IMR-90 (cell line): ENCODE measurements at regions not wholly inside any gene's neighbourhood (a gene's known extent, or its start where the extent isn't known, plus 50 kb on each side); places are given as distances from the start of the nearest gene placed in this dataset.

Source experiments
- CHD1 ChIP-seq: IDR thresholded peaks from 2 replicates; pipeline ENCODE4 v1.6.1; 2012; ENCODE audit warnings: low read depth, low read length, improper control_type of control experiment
- MAFK ChIP-seq: IDR thresholded peaks from 2 replicates; pipeline ENCODE4 v1.6.1; 2012; ENCODE audit warnings: low read depth, low read length, improper control_type of control experiment
- MAZ ChIP-seq: IDR thresholded peaks from 2 replicates; pipeline ENCODE4 v1.6.1; 2012; ENCODE audit warnings: low read depth, mild to moderate bottlenecking, low read length, improper control_type of control experiment, moderate library complexity, borderline replicate concordance
- MXI1 ChIP-seq: IDR thresholded peaks from 2 replicates; pipeline ENCODE4 v1.6.1; 2012; ENCODE audit warnings: low read depth, mild to moderate bottlenecking, low read length, moderate library complexity, borderline replicate concordance
- POLR2A ChIP-seq: IDR thresholded peaks from 2 replicates; pipeline ENCODE4 v1.6.1; 2012; ENCODE audit warnings: mild to moderate bottlenecking, low read depth, low read length
- TF ChIP-seq, protein P1 (sequence below): conservative IDR thresholded peaks from 2 replicates; pipeline ENCODE4 v1.5.1; 2012; ENCODE audit warnings: mild to moderate bottlenecking, low read depth, low read length, improper control_type of control experiment

DNA sequence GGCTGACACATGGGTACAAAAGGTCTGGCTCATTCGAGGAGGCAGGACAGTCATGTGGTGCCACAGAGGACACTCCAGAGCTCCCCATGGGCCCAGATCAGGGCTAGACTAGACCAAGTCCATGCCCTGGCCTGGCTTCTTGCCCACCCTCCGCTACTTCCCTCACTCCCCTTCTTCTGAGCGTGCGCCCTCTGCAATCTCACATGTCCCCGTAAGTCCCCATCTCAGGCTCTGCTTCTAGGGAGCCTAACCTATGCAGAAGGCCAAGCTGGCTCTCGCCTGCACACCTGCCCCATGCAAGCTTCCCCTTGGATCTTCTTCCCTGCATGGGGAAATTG is 553.6 kb downstream of the PTPRU start:
- TF ChIP-seq MAZ (no peak), CHD1 (no peak), MXI1 (no peak), POLR2A (no peak), MAFK (no peak)
- TF ChIP-seq, protein P1, sequence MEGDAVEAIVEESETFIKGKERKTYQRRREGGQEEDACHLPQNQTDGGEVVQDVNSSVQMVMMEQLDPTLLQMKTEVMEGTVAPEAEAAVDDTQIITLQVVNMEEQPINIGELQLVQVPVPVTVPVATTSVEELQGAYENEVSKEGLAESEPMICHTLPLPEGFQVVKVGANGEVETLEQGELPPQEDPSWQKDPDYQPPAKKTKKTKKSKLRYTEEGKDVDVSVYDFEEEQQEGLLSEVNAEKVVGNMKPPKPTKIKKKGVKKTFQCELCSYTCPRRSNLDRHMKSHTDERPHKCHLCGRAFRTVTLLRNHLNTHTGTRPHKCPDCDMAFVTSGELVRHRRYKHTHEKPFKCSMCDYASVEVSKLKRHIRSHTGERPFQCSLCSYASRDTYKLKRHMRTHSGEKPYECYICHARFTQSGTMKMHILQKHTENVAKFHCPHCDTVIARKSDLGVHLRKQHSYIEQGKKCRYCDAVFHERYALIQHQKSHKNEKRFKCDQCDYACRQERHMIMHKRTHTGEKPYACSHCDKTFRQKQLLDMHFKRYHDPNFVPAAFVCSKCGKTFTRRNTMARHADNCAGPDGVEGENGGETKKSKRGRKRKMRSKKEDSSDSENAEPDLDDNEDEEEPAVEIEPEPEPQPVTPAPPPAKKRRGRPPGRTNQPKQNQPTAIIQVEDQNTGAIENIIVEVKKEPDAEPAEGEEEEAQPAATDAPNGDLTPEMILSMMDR = no peak
